Heart left ventricle (tissue), 16 donors: ENCODE measurements at regions not wholly inside any gene's neighbourhood (a gene's known extent, or its start where the extent isn't known, plus 50 kb on each side); places are given as distances from the start of the nearest gene placed in this dataset.

Experiments used
- ATAC-seq, 4 donors: fragments of 200-7000 bp; cut with Tn5 transposase; one replicate each; pipeline ENCODE4 v1.9.1; 2020 to 2022; ENCODE audit warnings: moderate library complexity in 4 of 4, mild to moderate bottlenecking in 3 of 4, moderate number of reproducible peaks in 1 of 4
- DNase-seq, 5 donors: peaks; one replicate each; pipeline ENCODE4 v3.0.0-alpha.2; 2020
- H3K27ac ChIP-seq, 12 donors: fragments of 200-600 bp; sonication (generic) in 4 of 12; one replicate each; pipeline versions ENCODE4 v1.5.0 to v1.8.0; 2016 to 2022; ENCODE audit warnings: mild to moderate bottlenecking in 2 of 12
- H3K27me3 ChIP-seq, 9 donors: fragments of 200-600 bp; sonication (generic) in 2 of 9; one replicate each; pipeline versions ENCODE4 v1.5.1 to v1.8.0; 2016 to 2022; ENCODE audit warnings: mild to moderate bottlenecking in 3 of 9
- H3K36me3 ChIP-seq, 9 donors: fragments of 200-600 bp; sonication (generic) in 2 of 9; one replicate each; pipeline versions ENCODE4 v1.5.0 to v1.8.0; 2018 to 2022; ENCODE audit warnings: mild to moderate bottlenecking in 2 of 9
- H3K4me1 ChIP-seq, 12 donors: fragments of 200-600 bp; sonication (generic) in 4 of 12; one replicate each; pipeline versions ENCODE4 v1.5.0 to v1.8.0; 2016 to 2022; ENCODE audit warnings: mild to moderate bottlenecking in 3 of 12
- H3K4me3 ChIP-seq, 12 donors: fragments of 200-600 bp; sonication (generic) in 4 of 12; one replicate each; pipeline versions ENCODE4 v1.5.0 to v1.8.0; 2017 to 2022; ENCODE audit warnings: mild to moderate bottlenecking in 9 of 12, moderate library complexity in 4 of 12
- H3K9me3 ChIP-seq, 12 donors: fragments of 200-600 bp; sonication (generic) in 4 of 12; one replicate each; pipeline versions ENCODE4 v1.5.0 to v1.8.0; 2016 to 2022; ENCODE audit warnings: mild to moderate bottlenecking in 1 of 12
- CTCF ChIP-seq, 12 donors: fragments of 200-600 bp; sonication (generic) in 4 of 12; IDR thresholded peaks; one replicate each; pipeline versions ENCODE4 v1.5.0 to v1.8.0; 2018 to 2022; ENCODE audit warnings: antibody characterized with exemption in 12 of 12, mild to moderate bottlenecking in 5 of 12
- POLR2A ChIP-seq, 2 donors: fragments of 450-650 bp; IDR thresholded peaks; one replicate each; pipeline ENCODE4 v1.6.1; 2017; ENCODE audit warnings: antibody characterized with exemption in 2 of 2, mild to moderate bottlenecking in 2 of 2, moderate library complexity in 2 of 2
- WGBS, 4 donors: extraction: QIAGEN DNeasy Blood & Tissue Kit in 2 of 4; methylation state at CpG; one replicate each; pipeline versions ENCODE4 v1.1.5 to v1.1.7; 2013 to 2018; 5-methylcytosine and 5-hydroxymethylcytosine counted together
- intact Hi-C, 10 donors: fragments of 100-400 bp; cut with DNase I; formaldehyde crosslinking; loops; one replicate each; pipeline versions ENCODE4 v1.11.1 to v1.14.2; 2022
- donor health status: ischemic (EF 13 %, LVEDD 7.1; RV severe dilation, severe dysfunction).
- donor health status: healthy with polysubstance abuse.
- donor health status: DM: no; HTN: yes; CAD: no.
- donor health status: DM: no; HTN: no; CAD: no.
- donor health status: ischemic (EF 25% LVEDD 6.9; RV normal size, moderate dysfunction).
- donor health status: ischemic (EF 25% LVEDD 5.7; RV mildly dilated, moderate dysfunction).
- donor health status: healthy.
- donor health status: DM: yes; HTN: yes; CAD: no.
- donor health status: ischemic (EF 35%, LVEDD 5.7; RV mildly dilated, moderate dysfunction).
- donor health status: nonischemic (EF 11% LVEDD 7.7; RV severe dilation, severe dysfunction).
- donor health status: DM: yes; HTN: yes; CAD: no.
- donor health status: PGD.
- donor health status: ischemic (EF 29% LVEDD 5.4; RV normal size, mild dysfunction).
- donor health status: nonischemic (EF 23%, LVEDD 6.1; RV moderate dilation, normal function).

GRCh38 chr2:64288321-64289193, 144.3 kb upstream of the PELI1 start:
- Histone ChIP-seq H3K36me3 (no peaks in the 10 kb centered on the region), H3K4me1 (peaks cover 0 to 44% (median 15%) of the 10 kb centered on the region in 12 donors), H3K4me3 (peak overlapping the region in 2 of 12 donors; percentile 13 to 14), H3K27me3 (no peaks in the 10 kb centered on the region), H3K27ac (peak overlapping the region; percentile 14 to 75 (median 58)), H3K9me3 (no peaks in the 10 kb centered on the region)
- TF ChIP-seq POLR2A (IDR thresholded peaks at IDR 0.05) (no peak), CTCF (IDR thresholded peaks at IDR 0.05) (no peak)
- DNase-seq (peak in 4 of 5 donors; percentile 37 to 56 (median 42)), ATAC-seq (peak in 3 of 4 donors; percentile 72 to 83 (median 73))
- intact Hi-C loops, result no loop called here
- WGBS, 4 donors, result 39 to 57% (median 49%) methylated on average over 13 of the region's 13 CpGs

- 72 to 77% (median 74%) methylated on average over 5 of the region's 5 CpGs for WGBS, 4 donors
- intact Hi-C loops, result no loop called here
- TF ChIP-seq POLR2A (IDR thresholded peaks at IDR 0.05) (no peak), CTCF (IDR thresholded peaks at IDR 0.05) (no peak)
- H3K36me3 ChIP-seq, result no peaks in the 10 kb centered on the region
- ATAC-seq, result no peak
- no peaks in the 10 kb centered on the region for H3K27me3 ChIP-seq
- no peak overlapping the region for H3K4me3 ChIP-seq
- peak overlapping the region in 11 of 12 donors; percentile 14 to 75 (median 59) for H3K27ac ChIP-seq
- no peaks in the 10 kb centered on the region for H3K9me3 ChIP-seq
- DNase-seq, result no peak
- H3K4me1 ChIP-seq, result peaks cover 0 to 38% (median 10%) of the 10 kb centered on the region in 12 donors
Measured at GRCh38 chr2:64289251-64289650, 145.0 kb upstream of the PELI1 start.

- TF ChIP-seq POLR2A (IDR thresholded peaks at IDR 0.05) (no peak), CTCF (IDR thresholded peaks at IDR 0.05) (no peak)
- DNase-seq, result no peak
- H3K4me3 ChIP-seq, result no peak overlapping the region
- H3K27me3 ChIP-seq, result no peaks in the 10 kb centered on the region
- peak overlapping the region in 2 of 12 donors; percentile 70 to 74 for H3K27ac ChIP-seq
- H3K36me3 ChIP-seq, result no peaks in the 10 kb centered on the region
- H3K9me3 ChIP-seq, result no peaks in the 10 kb centered on the region
- no peak for ATAC-seq
- 89 to 100% (median 94%) methylated on average over 1 of the region's 1 CpG for WGBS, 4 donors
- intact Hi-C loops, result no loop called here
- H3K4me1 ChIP-seq, result peaks cover 0 to 33% (median 10%) of the 10 kb centered on the region in 12 donors
Measured at GRCh38 chr2:64289737-64290136, 145.5 kb upstream of the PELI1 start.

GRCh38 chr2:64291181-64291580, 147.0 kb upstream of the PELI1 start:
- TF ChIP-seq CTCF (IDR thresholded peaks at IDR 0.05), result no peak
- no peak for TF ChIP-seq POLR2A (IDR thresholded peaks at IDR 0.05)
- no peak overlapping the region for H3K27ac ChIP-seq
- H3K4me1 ChIP-seq, result peaks cover 0 to 25% (median 10%) of the 10 kb centered on the region in 12 donors
- intact Hi-C loops, result no loop called here
- 78 to 91% (median 83%) methylated on average over 1 of the region's 1 CpG for WGBS, 4 donors
- H3K36me3 ChIP-seq, result no peaks in the 10 kb centered on the region
- no peaks in the 10 kb centered on the region for H3K9me3 ChIP-seq
- ATAC-seq (peak in 1 of 4 donors; percentile 51), DNase-seq (peak in 1 of 5 donors; percentile 62)
- no peak overlapping the region for H3K4me3 ChIP-seq
- no peaks in the 10 kb centered on the region for H3K27me3 ChIP-seq
